GM23338 (cell line): ENCODE measurements at regions not wholly inside any gene's neighbourhood (a gene's known extent, or its start where the extent isn't known, plus 50 kb on each side); places are given as distances from the start of the nearest gene placed in this dataset.

Source experiments
- CREB1 ChIP-seq: fragments of 250-450 bp; sonication (Bioruptor Pico); IDR thresholded peaks from 2 replicates; pipeline ENCODE4 v1.5.0; 2020; ENCODE audit warnings: low read depth, mild to moderate bottlenecking, moderate library complexity
- CTCF ChIP-seq, 2 experiments: fragments of 200-600 bp in 1 of 2; sonication (generic) in 1 of 2; conservative IDR thresholded peaks; 2 replicates each; pipeline versions ENCODE4 v1.5.1 to v1.6.1; 2016 to 2017; ENCODE audit warnings: antibody characterized with exemption in 2 of 2, low read depth in 2 of 2, mild to moderate bottlenecking in 2 of 2, moderate library complexity in 1 of 2
- EZH2 ChIP-seq: fragments of 200-600 bp; sonication (generic); IDR thresholded peaks from one replicate; pipeline ENCODE4 v1.8.0; 2017; ENCODE audit warnings: antibody characterized with exemption, mild to moderate bottlenecking, low read depth; ENCODE audit not compliant: unreplicated experiment
- EZH2phosphoT487 ChIP-seq: fragments of 200-600 bp; sonication (generic); IDR thresholded peaks from one replicate; pipeline ENCODE4 v1.8.1; 2018; ENCODE audit warnings: antibody characterized with exemption; ENCODE audit not compliant: unreplicated experiment
- POLR2AphosphoS5 ChIP-seq: IDR thresholded peaks from 2 replicates; pipeline ENCODE4 v1.6.1; 2016; ENCODE audit warnings: antibody characterized with exemption, low read depth
- REST ChIP-seq: IDR thresholded peaks from one replicate; pipeline ENCODE4 v1.6.1; 2018; ENCODE audit warnings: antibody characterized with exemption; ENCODE audit not compliant: unreplicated experiment

- TF ChIP-seq CTCF (conservative IDR thresholded peaks at IDR 0.05; ENCODE audit: low read depth in 2 of 2) (no peak), EZH2phosphoT487 (no peak), EZH2 (no peak), POLR2AphosphoS5 (no peak), CREB1 (CRISPR knock-in tag) (no peak), REST (no peak)
Measured at GRCh38 chr12:86411710-86412109, 155.5 kb upstream of the MGAT4C start.
